SU-DHL-6 (cell line): ENCODE measurements at regions not wholly inside any gene's neighbourhood (a gene's known extent, or its start where the extent isn't known, plus 50 kb on each side); places are given as distances from the start of the nearest gene placed in this dataset.

Experiments
- H2AFZ ChIP-seq: fragments of 200-600 bp; sonication (generic); 2 replicates; pipeline ENCODE4 v1.6.1; 2014; ENCODE audit warnings: low read depth, mild to moderate bottlenecking, moderate library complexity, mixed read lengths, antibody characterized with exemption, low read length; ENCODE audit not compliant: severe bottlenecking
- H3F3A ChIP-seq: fragments of 200-600 bp; shearing (Covaris generic); 2 replicates; pipeline ENCODE4 v1.6.0; 2016; ENCODE audit warnings: antibody characterized with exemption, mild to moderate bottlenecking; ENCODE audit not compliant: insufficient read depth
- H3K27ac ChIP-seq: fragments of 200-600 bp; sonication (generic); 2 replicates; pipeline ENCODE4 v1.5.1; 2016; ENCODE audit warnings: low read depth, mild to moderate bottlenecking, low read length, moderate library complexity, mixed read lengths
- H3K27me3 ChIP-seq: fragments of 200-600 bp; sonication (generic), shearing (Covaris generic); 2 replicates; pipeline ENCODE4 v1.6.0; 2014; ENCODE audit warnings: mild to moderate bottlenecking, low read length
- H3K36me3 ChIP-seq: fragments of 200-600 bp; sonication (generic); 2 replicates; pipeline ENCODE4 v1.6.1; 2014; ENCODE audit warnings: mild to moderate bottlenecking, low read length, mixed read lengths
- H3K4me2 ChIP-seq: fragments of 300-600, 200-600 bp; shearing (Covaris generic), sonication (generic); 2 replicates; pipeline ENCODE4 v1.6.0; 2014; ENCODE audit warnings: low read length, low read depth, mild to moderate bottlenecking; ENCODE audit not compliant: poor library complexity, severe bottlenecking
- H3K4me3 ChIP-seq: fragments of 200-600 bp; sonication (generic); 2 replicates; pipeline ENCODE4 v1.5.1; 2014; ENCODE audit warnings: antibody characterized with exemption, low read length, mild to moderate bottlenecking, mixed read lengths; ENCODE audit not compliant: insufficient read depth, poor library complexity, severe bottlenecking
- H3K79me2 ChIP-seq: fragments of 200-600 bp; sonication (generic); 2 replicates; pipeline ENCODE4 v1.6.1; 2014; ENCODE audit warnings: mild to moderate bottlenecking, low read length, moderate library complexity; ENCODE audit not compliant: insufficient read depth
- H3K9ac ChIP-seq: fragments of 200-600 bp; sonication (generic); 2 replicates; pipeline ENCODE4 v1.7.0; 2014; ENCODE audit warnings: mild to moderate bottlenecking, low read length
- H3K9me2 ChIP-seq: fragments of 200-600 bp; sonication (generic); replicated peaks from 2 replicates; pipeline ENCODE4 v1.6.1; 2014; ENCODE audit warnings: low read length; ENCODE audit not compliant: insufficient read depth
- H3K9me3 ChIP-seq: fragments of 200-600 bp; sonication (generic); 2 replicates; pipeline ENCODE4 v1.6.1; 2014; ENCODE audit warnings: low read length, mixed read lengths; ENCODE audit not compliant: insufficient read depth
- H4K20me1 ChIP-seq: fragments of 200-600 bp; sonication (generic); 2 replicates; pipeline ENCODE4 v1.6.1; 2014; ENCODE audit warnings: low read depth, mild to moderate bottlenecking, antibody characterized with exemption, low read length, moderate library complexity, mixed read lengths
- CTCF ChIP-seq: fragments of 200-600 bp; sonication (generic); IDR thresholded peaks from one replicate; pipeline ENCODE4 v1.5.1; 2017; ENCODE audit warnings: antibody characterized with exemption, mild to moderate bottlenecking, low read length, moderate library complexity; ENCODE audit not compliant: insufficient read depth, poor library complexity, severe bottlenecking
- EZH2phosphoT487 ChIP-seq: fragments of 200-600 bp; sonication (generic), shearing (Covaris generic); conservative IDR thresholded peaks from 2 replicates; pipeline ENCODE4 v1.6.1; 2018; ENCODE audit warnings: mild to moderate bottlenecking, antibody characterized with exemption, low read length, moderate library complexity, mixed read lengths

- Histone ChIP-seq H3K4me2 (no peak overlapping the region), H3K27me3 (no peaks in the 10 kb centered on the region; the same call in 1 of the 2 replicates), H2AFZ (no peak overlapping the region), H4K20me1 (no peaks in the 10 kb centered on the region), H3F3A (no peaks in the 10 kb centered on the region), H3K27ac (no peak overlapping the region), H3K4me3 (no peak overlapping the region), H3K9ac (no peak overlapping the region), H3K9me2 (no peaks in the 10 kb centered on the region), H3K79me2 (no peaks in the 10 kb centered on the region), H3K9me3 (no peaks in the 10 kb centered on the region), H3K36me3 (no peaks in the 10 kb centered on the region)
- TF ChIP-seq CTCF, result no peak
- no peak for TF ChIP-seq EZH2phosphoT487
These were observed 234.4 kb upstream of the FOXD3 start for GRCh38 chr1:63087966-63088365.

GRCh38 chr1:63099188-63099587 is 223.2 kb upstream of the FOXD3 start:
- Histone ChIP-seq H3K9me3 (no peaks in the 10 kb centered on the region), H3K4me3 (no peak overlapping the region), H3K9ac (no peak overlapping the region), H3K27ac (no peak overlapping the region), H3F3A (no peaks in the 10 kb centered on the region), H3K4me2 (no peak overlapping the region), H3K36me3 (no peaks in the 10 kb centered on the region), H3K9me2 (no peaks in the 10 kb centered on the region), H2AFZ (no peak overlapping the region), H4K20me1 (no peaks in the 10 kb centered on the region), H3K27me3 (no peaks in the 10 kb centered on the region), H3K79me2 (no peaks in the 10 kb centered on the region)
- TF ChIP-seq CTCF, result no peak

GRCh38 chr1:63101336-63101735 is 221.0 kb upstream of the FOXD3 start:
- Histone ChIP-seq H3K9me2 (no peaks in the 10 kb centered on the region), H3K4me2 (no peak overlapping the region), H3K9ac (no peak overlapping the region), H3K79me2 (no peaks in the 10 kb centered on the region), H3K36me3 (no peaks in the 10 kb centered on the region), H3K27ac (no peak overlapping the region), H4K20me1 (no peaks in the 10 kb centered on the region), H3K27me3 (no peaks in the 10 kb centered on the region), H3F3A (no peaks in the 10 kb centered on the region), H3K9me3 (no peaks in the 10 kb centered on the region), H2AFZ (no peak overlapping the region), H3K4me3 (no peak overlapping the region)
- no peak for TF ChIP-seq CTCF
- TF ChIP-seq EZH2phosphoT487, result no peak

- Histone ChIP-seq H3K9me2 (no peaks in the 10 kb centered on the region), H3F3A (no peaks in the 10 kb centered on the region), H3K27ac (no peak overlapping the region), H3K4me2 (no peak overlapping the region), H3K9ac (no peak overlapping the region), H3K9me3 (no peaks in the 10 kb centered on the region), H3K27me3 (no peaks in the 10 kb centered on the region), H3K36me3 (no peaks in the 10 kb centered on the region), H2AFZ (no peak overlapping the region), H4K20me1 (no peaks in the 10 kb centered on the region), H3K79me2 (no peaks in the 10 kb centered on the region), H3K4me3 (no peak overlapping the region)
- TF ChIP-seq EZH2phosphoT487 (no peak), CTCF (no peak)
These were observed 218.7 kb upstream of the FOXD3 start for GRCh38 chr1:63103682-63104081.
